Caki2 (cell line): ENCODE measurements at regions not wholly inside any gene's neighbourhood (a gene's known extent, or its start where the extent isn't known, plus 50 kb on each side); places are given as distances from the start of the nearest gene placed in this dataset.
A peak's percentile ranks its signal among the peaks of the same experiment; 100 is the strongest.

Experiments used
- DNase-seq: peaks from one replicate; pipeline ENCODE4 v3.0.0-alpha.2; 2015; ENCODE audit warnings: low read depth
- in situ Hi-C: cut with HindIII; loops from 2 replicates; pipeline ENCODE4 v1.10.0; 2016; ENCODE audit warnings: low sequenced_read_pairs, low pct_unique_long_range_greater_than_20kb, mixed read lengths

GRCh38 chr9:36728651-36729520 is 156.2 kb downstream of the MELK start:
- in situ Hi-C loops = no loop called here
- DNase-seq = peak; percentile 26

- DNase-seq = peak; percentile 4
- in situ Hi-C loops = no loop called here
Measured at GRCh38 chr9:36729906-36730305, 157.2 kb downstream of the MELK start.

GRCh38 chr9:36730414-36730813 is 157.7 kb downstream of the MELK start:
- in situ Hi-C loops = no loop called here
- DNase-seq = no peak

GRCh38 chr9:36731068-36731956 is 158.6 kb downstream of the MELK start:
- no peak for DNase-seq
- in situ Hi-C loops = no loop called here

- in situ Hi-C loops = no loop called here
Measured at GRCh38 chr9:36734737-36735136, 162.0 kb downstream of the MELK start.

GRCh38 chr9:36736648-36737047 is 164.0 kb downstream of the MELK start:
- in situ Hi-C loops = no loop called here
- no peak for DNase-seq

More at GRCh38 chr9:36734737-36735136, 162.0 kb downstream of the MELK start:
- no peak for DNase-seq

DNA sequence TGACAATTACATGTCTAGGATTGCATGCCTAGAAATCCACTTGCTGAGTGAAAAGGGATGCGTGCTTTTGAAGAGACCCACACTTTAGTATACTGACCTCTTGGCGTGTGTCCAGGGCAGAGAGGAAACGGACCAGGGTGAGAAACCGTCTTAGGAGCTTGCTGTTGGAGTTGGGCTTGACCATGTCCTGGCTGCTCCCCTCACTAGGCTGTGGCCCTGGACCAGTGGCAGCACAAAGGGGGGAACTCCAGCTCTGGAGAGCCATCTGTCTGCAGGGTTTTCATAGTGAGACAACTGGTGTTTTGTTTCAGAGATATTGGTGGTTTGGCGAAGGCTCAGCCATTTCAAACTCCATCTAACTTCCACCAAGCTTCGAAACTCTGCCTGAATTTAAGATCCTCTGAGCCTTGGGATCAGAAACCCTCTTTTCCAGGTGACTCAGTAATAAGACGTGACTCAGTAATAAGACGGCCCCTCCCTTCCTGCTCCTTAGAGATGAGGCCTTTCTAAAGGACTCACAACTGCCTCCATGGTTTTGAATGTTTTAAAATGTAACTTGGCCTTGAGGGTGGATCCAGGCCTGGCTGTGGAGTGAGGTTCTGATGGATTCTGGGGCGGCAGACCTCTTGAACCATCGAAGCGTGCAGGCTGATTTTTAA is 165.8 kb downstream of the MELK start:
- in situ Hi-C loops = no loop called here
- DNase-seq = no peak

DNA sequence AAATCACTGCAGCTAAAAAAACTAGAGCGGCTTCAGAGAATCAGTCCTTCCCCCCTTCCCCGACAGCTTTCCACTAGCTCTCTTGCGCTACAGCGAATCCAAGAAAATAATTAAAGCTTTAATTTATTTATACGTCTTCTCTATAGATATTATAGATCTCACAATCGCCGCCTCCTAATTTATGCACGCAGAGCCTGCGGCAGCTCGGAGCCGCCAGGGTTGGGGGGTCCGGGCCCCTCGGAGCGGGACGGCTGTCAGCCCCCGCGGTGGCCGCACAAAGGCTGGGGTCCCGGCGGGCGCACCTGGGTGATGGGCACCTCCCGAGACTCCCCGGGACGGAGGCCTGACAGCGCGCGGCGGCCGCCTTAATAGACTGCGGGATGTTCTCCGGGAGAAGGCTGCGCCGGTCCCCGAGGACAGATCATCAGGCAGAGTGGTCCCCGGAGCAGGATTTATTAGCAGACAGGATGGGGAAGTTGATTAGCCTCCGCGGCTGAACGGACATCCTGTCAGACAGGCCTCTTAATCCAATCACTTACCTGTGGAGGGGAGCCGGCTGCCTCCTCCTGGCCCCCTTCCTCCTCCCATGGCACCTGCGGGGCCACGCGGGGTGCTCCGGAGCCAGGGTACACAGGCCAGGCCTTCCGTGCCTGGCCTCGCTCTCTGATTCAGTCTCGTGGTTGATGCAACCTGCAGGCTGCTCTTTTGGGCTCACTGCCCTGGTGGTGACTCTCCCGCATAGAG is 166.8 kb downstream of the MELK start:
- in situ Hi-C loops = no loop called here
- no peak for DNase-seq

- in situ Hi-C loops = no loop called here
- DNase-seq = no peak
Measured at GRCh38 chr9:36742264-36742663, 169.6 kb downstream of the MELK start.

GRCh38 chr9:36744678-36745077 is 172.0 kb downstream of the MELK start:
- in situ Hi-C loops = no loop called here
- no peak for DNase-seq

DNA sequence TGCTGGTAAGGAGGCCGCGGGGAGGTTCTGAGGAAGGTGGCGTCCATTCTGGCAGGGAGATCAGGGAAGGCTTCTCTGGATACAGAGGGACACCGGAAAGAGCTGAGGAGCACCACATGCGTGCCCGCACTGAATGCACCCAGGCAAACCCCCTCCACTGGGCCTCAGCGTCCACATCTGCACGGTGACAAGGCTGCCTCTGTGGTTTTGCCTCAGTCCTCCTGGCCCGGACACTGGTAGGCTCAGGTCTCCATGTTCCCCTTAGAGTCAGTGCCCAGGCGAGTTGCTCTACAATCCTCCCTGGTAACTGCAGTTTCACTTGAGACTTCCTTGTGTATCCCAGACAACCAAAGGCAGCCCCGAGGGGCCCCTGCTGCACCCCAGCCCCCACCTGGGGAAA is 173.3 kb downstream of the MELK start:
- DNase-seq = no peak
- in situ Hi-C loops = no loop called here

GRCh38 chr9:36746415-36746814 is 173.7 kb downstream of the MELK start:
- DNase-seq = no peak
- in situ Hi-C loops = no loop called here

GRCh38 chr9:36748322-36748899 is 175.7 kb downstream of the MELK start:
- peak; percentile 37 for DNase-seq
- in situ Hi-C loops = no loop called here

DNA sequence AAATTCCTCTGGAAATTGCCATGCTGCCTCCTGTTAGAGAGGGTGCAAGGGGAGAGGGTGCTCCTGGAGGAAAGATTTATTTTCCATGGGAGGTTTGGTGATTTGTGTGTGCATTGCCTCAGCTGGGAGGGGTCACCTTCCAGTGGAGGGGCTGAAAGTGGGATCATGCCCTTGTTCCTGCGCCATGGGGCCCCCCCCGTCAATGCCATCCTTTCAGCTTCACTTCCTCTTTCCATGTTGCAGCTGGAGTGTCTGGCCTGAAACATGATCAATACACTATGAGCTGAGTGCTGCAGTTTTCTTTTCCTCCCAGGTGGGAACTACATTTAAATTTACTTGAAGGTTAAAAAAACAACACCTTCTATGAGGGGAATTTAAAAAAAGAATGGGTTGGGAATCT is 176.8 kb downstream of the MELK start:
- no peak for DNase-seq
- in situ Hi-C loops = no loop called here

DNA sequence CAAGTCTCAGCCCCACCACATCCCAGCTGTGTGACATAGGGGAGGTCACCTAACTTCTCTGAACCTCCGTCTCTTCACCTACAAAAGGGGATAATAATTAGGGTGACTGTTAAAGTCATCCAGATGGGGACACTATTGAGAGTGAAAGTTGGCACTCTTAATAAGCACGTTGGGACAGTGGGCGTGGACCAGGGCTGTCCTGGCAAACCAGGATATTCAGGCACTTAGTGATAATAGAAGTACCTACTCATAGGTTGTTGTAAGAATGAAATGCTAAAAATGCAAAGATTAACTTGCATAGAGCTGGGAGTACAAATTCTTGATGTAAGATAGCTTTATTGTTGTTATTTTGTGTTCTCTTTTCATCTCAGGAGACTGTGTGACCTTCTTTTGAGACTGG is 177.9 kb downstream of the MELK start:
- no peak for DNase-seq
- in situ Hi-C loops = no loop called here

DNA sequence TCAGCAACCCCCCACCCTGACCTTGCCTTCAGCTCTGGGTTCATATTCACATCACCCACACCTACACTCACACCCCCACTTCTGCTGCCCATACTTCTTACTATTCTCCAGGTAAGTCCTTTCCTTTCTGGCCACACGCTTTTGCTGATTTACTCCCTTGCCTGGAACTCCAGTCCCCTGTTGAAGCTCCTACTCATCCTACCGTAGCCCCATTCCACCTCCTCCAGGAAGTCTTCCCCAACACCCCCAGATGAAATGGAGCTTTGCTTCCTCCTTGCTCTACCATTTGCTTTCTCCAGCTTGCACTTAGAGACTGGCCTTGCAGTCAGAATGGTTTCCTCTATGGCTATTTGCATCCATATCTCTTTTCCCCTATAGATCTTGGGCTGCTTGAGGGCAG is 182.3 kb downstream of the MELK start:
- DNase-seq = no peak
- in situ Hi-C loops = no loop called here

DNA sequence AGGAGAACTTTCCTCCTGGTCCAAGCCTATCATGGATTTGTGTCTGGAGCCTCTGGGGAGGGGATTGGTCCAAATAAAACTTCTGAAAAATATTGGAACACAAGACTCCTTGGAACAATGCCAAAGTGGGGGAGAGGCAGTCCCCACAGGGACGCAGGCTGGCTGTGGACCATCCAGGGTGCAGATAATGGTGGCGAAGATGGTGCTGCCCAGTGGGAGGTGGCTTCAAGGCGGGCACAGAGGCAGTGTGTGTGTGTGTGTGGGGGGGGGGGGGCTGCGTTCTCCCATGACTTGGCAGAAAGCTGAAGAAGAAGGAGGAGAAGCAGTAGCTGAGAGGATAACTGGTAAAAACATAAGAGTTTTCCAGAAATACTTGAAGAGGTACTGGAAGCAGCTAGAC is 186.4 kb downstream of the MELK start:
- DNase-seq = no peak
- in situ Hi-C loops = no loop called here

- DNase-seq = no peak
- in situ Hi-C loops = no loop called here
Measured at GRCh38 chr9:36759976-36760375, 187.3 kb downstream of the MELK start.
